ENCODE measurements at regions not wholly inside any gene's neighbourhood (a gene's known extent, or its start where the extent isn't known, plus 50 kb on each side); places are given as distances from the start of the nearest gene placed in this dataset.
"Not testable (repeated sequence)": the region's sequence is repeated elsewhere in the genome, so short reads cannot be mapped to it uniquely, and the experiment has no call there.

GRCh38 chr21:35721701-35722100 lies 338.6 kb downstream of the SETD4 start:
- no peak for TF ChIP-seq CTCF (conservative IDR thresholded peaks at IDR 0.05)
- H3K27ac ChIP-seq: no peak overlapping the region

GRCh38 chr21:35720208-35720731 lies 340.1 kb downstream of the SETD4 start:
- H3K27ac ChIP-seq: no peak overlapping the region
- TF ChIP-seq CTCF (conservative IDR thresholded peaks at IDR 0.05): no peak

- H3K27ac ChIP-seq: no peak overlapping the region
- TF ChIP-seq CTCF (conservative IDR thresholded peaks at IDR 0.05): no peak
Observed at GRCh38 chr21:35719080-35719479, 341.2 kb downstream of the SETD4 start.

- TF ChIP-seq CTCF (conservative IDR thresholded peaks at IDR 0.05): no peak
- no peak overlapping the region for H3K27ac ChIP-seq
Observed at GRCh38 chr21:35716876-35717565, 343.3 kb downstream of the SETD4 start.

GRCh38 chr21:35713914-35714313 lies 346.4 kb downstream of the SETD4 start:
- no peak for TF ChIP-seq CTCF (conservative IDR thresholded peaks at IDR 0.05)
- no peak overlapping the region for H3K27ac ChIP-seq

GRCh38 chr21:35711661-35712060 lies 348.7 kb downstream of the SETD4 start:
- no peak overlapping the region for H3K27ac ChIP-seq
- TF ChIP-seq CTCF (conservative IDR thresholded peaks at IDR 0.05): no peak

GRCh38 chr21:35711213-35711612 lies 349.1 kb downstream of the SETD4 start:
- H3K27ac ChIP-seq: no peak overlapping the region
- TF ChIP-seq CTCF (conservative IDR thresholded peaks at IDR 0.05): no peak

GRCh38 chr21:35709990-35710389 lies 350.3 kb downstream of the SETD4 start:
- H3K27ac ChIP-seq: not testable (repeated sequence)

All from VCaP (cell line).